ENCODE measurements at regions not wholly inside any gene's neighbourhood (a gene's known extent, or its start where the extent isn't known, plus 50 kb on each side); places are given as distances from the start of the nearest gene placed in this dataset.

DNA sequence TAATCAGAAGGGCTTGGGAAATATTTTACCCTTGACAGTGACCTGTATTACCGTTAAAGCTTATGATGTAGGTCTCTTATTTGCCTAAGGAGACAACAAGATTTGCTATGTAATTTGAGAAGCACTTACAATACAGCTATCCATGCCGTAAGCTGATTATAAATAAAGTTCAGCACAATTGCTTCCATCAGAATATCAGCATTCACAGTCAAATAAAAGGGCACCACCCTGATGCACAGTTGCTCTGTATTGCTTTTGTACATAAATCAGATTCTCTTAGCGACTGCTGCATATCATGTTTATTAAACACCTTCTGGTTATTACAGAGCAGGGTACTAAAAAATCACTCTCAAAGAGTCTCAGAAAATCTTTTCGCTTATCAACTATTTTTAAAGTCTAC is 67.3 kb upstream of the VRK1 start:
- DNase-seq = no peak

DNA sequence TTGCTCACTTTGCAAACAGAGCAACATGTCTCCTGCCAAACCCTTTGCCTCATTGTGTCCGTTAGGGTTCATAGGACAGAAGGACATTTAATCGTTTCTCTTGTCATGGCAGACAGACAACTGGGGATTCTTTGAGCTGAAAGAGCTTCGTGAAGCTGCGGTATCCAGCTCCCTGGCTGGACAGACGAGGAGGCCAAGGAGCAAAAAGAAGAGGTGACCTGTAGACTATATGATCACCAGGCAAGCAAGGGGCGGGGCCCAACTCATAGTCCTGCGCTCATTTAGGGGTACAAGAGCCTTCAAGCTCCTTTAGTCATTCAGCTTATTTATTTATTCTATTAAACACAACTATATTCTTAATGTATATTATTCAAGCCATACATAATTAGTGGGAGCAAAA is 66.8 kb upstream of the VRK1 start:
- no peak for DNase-seq

DNA sequence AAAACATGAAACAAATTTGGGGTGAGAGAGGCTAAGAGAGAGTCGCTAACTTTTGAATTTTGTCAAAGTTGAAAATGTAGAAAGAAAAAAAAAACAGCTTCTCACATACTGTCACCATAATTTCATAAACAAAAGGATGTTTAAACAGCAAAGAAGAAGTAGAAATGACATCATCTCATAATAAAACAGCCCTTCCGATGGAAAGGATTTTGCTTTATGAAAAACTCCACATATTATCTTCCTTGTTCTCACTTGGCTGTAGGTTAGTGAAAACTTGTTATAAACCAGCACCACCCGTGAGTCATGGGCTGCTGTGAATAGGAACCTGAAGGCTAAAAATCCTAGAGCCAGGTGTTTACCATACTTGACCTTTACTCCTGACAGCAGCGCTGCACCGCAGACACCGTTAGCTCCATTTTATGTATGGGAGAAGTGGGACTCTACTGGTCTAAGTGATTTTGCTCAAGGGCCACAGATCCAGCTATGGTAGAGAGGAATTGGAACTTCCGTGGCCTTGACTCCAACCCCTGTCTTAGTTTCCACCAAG is 63.0 kb upstream of the VRK1 start:
- no peak for DNase-seq

DNA sequence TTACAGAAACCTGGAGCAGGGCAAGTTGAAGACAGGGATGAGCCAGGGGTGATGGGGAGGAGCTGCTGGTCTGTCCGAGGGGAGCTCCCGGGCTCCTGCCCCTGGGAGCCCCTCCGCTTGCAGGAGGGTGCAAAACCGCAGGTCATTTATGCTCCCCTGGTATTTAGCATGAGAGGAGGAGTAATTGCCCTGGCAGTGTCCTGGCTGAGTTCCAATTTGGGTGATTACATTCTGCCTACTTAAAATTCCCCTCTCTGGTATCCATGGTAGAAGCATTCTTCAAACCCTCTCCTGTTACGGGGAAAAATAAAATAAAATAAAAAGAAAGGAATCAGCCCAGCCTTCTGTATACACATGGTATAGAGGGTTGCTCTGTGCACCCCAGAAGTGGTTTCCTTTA is 61.7 kb upstream of the VRK1 start:
- DNase-seq = no peak

DNA sequence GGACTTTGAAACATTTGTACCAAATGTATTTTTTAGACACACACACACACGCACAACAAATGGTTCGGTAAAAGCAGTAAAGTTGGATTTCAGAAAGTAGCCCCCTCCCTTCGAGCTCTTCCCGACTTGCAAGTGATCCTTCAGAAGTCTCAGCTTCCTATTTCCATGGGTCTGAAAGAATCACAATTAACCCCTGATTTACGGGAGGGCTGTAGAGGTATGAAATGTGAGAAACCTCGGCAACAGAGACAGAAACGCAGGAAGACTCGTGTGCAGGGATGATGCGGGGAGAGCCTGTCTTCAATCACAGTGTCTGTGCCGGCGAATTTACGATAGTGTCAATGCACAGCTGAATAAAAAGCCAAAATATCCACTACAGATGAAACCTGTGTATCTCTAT is 60.7 kb upstream of the VRK1 start:
- DNase-seq = no peak

DNA sequence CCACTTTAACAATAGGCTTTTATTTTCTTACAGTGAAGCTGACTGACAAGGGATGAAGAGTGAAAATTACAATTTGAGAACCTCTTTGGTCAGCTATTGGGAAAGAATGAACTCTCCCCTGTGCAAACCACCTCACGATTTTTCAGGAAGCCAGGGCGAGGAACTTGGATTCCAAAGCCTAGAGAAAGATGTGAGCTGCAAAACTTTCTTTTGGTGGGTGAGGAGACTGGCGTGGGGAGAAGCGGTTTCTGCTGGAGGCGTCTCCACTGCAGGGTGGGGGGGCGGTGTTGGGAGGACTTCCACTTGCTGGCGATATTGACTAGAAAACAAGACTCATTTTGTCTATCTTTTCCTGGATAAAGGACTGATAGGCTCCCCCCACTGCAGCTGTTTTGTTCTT is 59.3 kb upstream of the VRK1 start:
- DNase-seq = no peak

DNA sequence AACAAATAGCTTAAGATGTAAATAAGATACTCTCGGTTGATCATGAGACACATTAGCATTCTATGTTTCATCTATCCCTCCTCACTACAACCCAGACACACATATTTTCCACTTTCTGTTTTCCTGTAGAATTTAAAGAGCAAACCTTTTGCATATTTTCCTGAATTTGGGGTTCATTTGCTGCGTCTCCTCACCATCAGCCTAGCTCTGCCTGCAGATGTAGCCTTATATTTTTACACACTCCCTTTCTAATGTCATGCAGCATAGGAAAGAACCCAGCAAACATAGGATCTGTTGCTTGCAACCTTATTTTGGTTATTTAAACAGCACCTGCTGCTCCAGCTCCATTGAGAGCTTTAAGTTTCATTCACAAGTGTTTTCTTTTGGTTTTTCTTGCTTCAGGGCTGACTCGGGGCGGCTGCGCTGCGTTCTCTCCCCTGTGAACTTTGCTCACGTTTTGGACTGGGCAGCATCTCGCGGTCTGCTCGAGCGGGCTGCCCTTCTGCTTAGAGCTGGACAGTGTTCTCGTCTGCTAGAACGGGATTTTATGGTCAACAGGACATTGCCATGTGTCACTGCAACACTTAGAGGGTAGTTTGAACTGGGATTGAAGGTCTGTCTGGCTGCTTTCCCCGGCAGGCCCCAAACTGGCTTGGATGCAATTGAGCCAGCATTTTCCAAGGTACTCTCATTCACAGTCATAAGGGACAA is 57.8 kb upstream of the VRK1 start:
- DNase-seq = no peak

DNA sequence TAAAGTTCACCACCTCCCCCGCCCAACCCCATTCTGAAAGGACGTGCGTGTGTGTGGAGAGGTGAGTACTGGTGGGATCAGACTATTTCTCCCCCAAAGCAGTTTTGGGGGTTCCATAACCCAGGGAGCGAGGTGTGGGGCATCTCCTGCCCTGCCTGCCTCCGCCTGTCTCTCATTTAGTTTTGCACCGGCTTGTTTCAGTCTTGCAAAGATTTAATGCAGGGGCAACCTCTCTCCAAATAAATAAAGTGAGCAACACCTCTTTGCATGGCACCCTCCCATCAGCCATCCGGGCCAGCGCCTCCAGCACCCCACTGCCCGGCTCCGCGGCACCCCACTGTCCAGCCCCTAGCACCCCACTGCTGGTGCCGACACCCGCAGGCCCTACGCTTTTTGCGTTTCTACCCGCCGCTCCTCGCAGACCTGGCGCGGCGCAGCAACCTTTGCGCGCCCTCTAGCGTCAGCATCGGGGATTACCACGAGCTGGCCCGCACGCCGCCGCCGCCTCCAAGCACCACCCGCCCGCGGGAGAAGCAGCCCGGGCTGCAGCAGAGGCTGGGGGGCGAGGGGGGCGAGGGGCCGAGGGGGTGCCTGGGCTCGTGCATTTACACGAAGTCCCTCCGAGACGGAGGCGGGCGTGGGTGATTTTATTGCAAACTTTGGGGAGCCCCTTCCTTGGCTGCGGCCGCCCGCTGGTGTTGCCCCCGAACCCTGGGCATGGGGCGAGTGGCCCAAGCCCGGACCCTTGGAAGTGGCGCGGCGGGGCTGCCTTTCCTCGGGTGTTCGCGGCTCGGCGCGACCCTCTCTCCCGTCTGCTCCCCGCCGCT is 55.8 kb upstream of the VRK1 start:
- DNase-seq = peak; percentile 11

DNA sequence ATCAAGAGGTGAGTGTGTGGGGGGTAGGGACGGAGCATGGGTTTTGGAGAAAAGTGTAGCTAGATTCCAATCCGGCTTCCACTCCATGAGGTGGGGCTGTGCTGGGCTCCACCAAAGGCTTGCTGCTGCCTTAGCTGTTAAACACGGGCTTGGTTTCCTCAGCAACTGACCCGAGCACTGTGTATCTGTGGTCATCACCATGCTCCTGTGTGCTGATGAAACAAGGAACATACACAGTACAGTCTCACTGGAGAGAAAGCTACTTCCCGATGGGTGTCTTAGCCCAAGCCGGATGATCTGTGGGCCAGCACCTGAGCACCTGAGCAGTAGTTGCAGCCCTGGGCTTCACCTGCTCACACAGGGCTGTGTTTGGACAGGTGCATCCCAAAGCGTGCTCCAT is 52.9 kb upstream of the VRK1 start:
- DNase-seq = no peak

DNA sequence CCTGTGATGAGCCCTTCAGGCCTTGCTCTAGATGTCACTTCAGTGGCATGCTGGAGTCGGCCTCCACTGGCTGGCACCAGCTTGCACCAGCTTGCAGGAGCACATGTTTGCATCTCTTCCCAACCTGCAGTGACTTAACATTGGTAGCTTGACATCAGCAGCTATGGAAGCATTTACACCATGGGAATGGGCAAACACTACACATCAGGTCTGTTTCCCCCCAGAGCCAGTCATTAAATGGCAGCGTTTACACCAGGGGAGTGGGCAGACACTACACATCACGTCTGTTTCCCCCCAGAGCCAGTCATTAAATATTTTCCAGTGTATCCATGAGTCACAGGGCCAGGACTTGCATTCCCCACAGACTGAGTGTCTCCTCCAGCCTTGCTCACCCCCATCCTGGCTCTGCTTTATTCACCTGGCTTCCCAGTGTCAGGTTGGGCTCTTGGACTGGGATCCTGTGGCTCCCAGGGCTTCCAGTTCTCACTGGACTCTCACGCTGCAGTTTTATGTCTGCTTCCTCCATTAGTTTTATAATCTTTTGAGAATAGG is 51.6 kb upstream of the VRK1 start:
- DNase-seq = no peak

DNA sequence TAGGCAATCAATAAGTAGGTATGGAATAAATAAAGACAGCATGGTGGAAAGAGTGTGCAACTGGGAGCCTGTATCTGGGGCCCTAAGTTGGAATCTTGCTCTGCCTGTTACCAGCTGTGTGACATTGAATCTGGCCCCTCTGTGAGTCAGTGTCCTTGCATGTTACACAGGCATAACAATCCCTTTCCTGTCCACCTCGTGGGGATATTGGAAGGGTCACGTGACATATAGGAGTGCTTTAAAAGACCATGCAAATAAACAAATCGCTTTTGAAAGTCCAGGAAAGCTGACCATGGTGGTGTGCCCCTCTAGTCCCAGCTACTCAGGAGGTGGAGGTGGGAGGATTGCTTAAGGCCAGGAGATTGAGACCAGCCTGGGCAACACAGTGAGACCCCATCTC is 51.1 kb upstream of the VRK1 start:
- DNase-seq = no peak

DNA sequence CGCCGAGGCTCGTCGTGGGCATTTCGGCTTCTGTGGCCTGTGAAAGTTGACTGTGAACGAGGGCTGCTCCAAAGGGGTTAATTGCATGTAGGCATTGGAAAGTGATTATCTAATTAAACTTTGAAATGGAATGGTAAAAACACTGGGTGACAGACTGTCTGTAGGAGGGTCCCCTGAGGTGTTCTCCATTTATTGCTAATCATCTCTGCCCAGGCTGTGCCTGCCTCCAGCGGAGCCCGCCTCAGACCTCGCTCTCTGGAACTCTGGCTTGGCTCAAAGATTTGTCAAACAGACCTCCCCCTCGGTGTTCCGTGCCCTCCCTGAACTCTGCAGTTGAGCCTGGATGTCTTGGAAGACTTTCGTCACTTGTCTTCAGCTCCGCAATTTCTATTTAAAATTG is 50.2 kb upstream of the VRK1 start:
- no peak for DNase-seq

All from NCI-H226 (cell line).